HG03108 (cell line): ENCODE measurements at regions not wholly inside any gene's neighbourhood (a gene's known extent, or its start where the extent isn't known, plus 50 kb on each side); places are given as distances from the start of the nearest gene placed in this dataset.
A peak's percentile ranks its signal among the peaks of the same experiment; 100 is the strongest.

ENCODE experiments used
- ATAC-seq: cut with Tn5 transposase; IDR thresholded peaks from one replicate; pipeline ENCODE4 v1.9.1; 2021; ENCODE audit warnings: moderate library complexity; ENCODE audit not compliant: unreplicated experiment

GRCh38 chr6:18335948-18336347 is 51.2 kb upstream of the RNF144B start:
- ATAC-seq = no peak

GRCh38 chr6:18334251-18334650 is 52.9 kb upstream of the RNF144B start:
- no peak for ATAC-seq

- no peak for ATAC-seq
These were observed 56.5 kb upstream of the RNF144B start for GRCh38 chr6:18330548-18331081.

GRCh38 chr6:18329776-18330175 is 57.4 kb upstream of the RNF144B start:
- no peak for ATAC-seq

- no peak for ATAC-seq
These were observed 58.6 kb upstream of the RNF144B start for GRCh38 chr6:18328540-18328939.

- ATAC-seq = no peak
These were observed 59.1 kb upstream of the RNF144B start for GRCh38 chr6:18328070-18328469.

- ATAC-seq = no peak
These were observed 59.5 kb upstream of the RNF144B start for GRCh38 chr6:18327626-18328025.

- ATAC-seq = no peak
These were observed 60.2 kb upstream of the RNF144B start for GRCh38 chr6:18326980-18327379.

GRCh38 chr6:18326001-18326400 is 61.1 kb upstream of the RNF144B start:
- no peak for ATAC-seq

- no peak for ATAC-seq
These were observed 60.3 kb upstream of the DEK start for GRCh38 chr6:18324706-18325042.

GRCh38 chr6:18323935-18324705 is 59.8 kb upstream of the DEK start:
- peak; percentile 48 for ATAC-seq

GRCh38 chr6:18317850-18318249 is 53.5 kb upstream of the DEK start:
- no peak for ATAC-seq

- ATAC-seq = no peak
These were observed 50.1 kb upstream of the DEK start for GRCh38 chr6:18314317-18314997.
